ENCODE measurements at regions not wholly inside any gene's neighbourhood (a gene's known extent, or its start where the extent isn't known, plus 50 kb on each side); places are given as distances from the start of the nearest gene placed in this dataset.

- DNase-seq (ENCODE audit: low read depth), result peak; percentile 68
- Histone ChIP-seq H3K4me3 (ENCODE audit: insufficient read depth, low read depth, low read length) (peak overlapping the region; percentile 72), H4K20me1 (ENCODE audit: insufficient read depth, low read length) (no peaks in the 10 kb centered on the region), H3K36me3 (ENCODE audit: insufficient read depth, low read length) (no peaks in the 10 kb centered on the region), H3K4me2 (ENCODE audit: low read length) (peak overlapping the region; percentile 99), H3K9ac (ENCODE audit: low read length) (peak overlapping the region; percentile 74), H3K9me3 (ENCODE audit: insufficient read depth, low read depth, low read length) (no peaks in the 10 kb centered on the region), H3K4me1 (ENCODE audit: insufficient read depth, low read length) (peaks cover 5% of the 10 kb centered on the region), H2AFZ (ENCODE audit: low read depth, low read length) (peak overlapping the region; percentile 93), H3K27ac (ENCODE audit: low read depth, low read length) (peak overlapping the region; percentile 47), H3K27me3 (ENCODE audit: insufficient read depth, low read length) (no peaks in the 10 kb centered on the region), H3K79me2 (ENCODE audit: insufficient read depth, low read length) (no peaks in the 10 kb centered on the region)
- Mint-ChIP-seq H3K27ac (ENCODE audit: unreplicated experiment) (peak overlapping the region; percentile 59), H3K9me3 (ENCODE audit: unreplicated experiment) (peaks cover 2% of the 10 kb centered on the region), H3K27me3 (ENCODE audit: low read depth, unreplicated experiment) (peaks cover 13% of the 10 kb centered on the region), H3K4me1 (ENCODE audit: low read depth, unreplicated experiment) (no peaks in the 10 kb centered on the region), H3K4me3 (ENCODE audit: unreplicated experiment) (peak overlapping the region; percentile 93), H3K36me3 (ENCODE audit: low read depth, unreplicated experiment) (no peaks in the 10 kb centered on the region)
- FAIRE-seq, result no peak
- TF ChIP-seq CTCF (IDR thresholded peaks at IDR 0.05; ENCODE audit: insufficient read depth, low read depth, low read length) (no peak), EZH2 (IDR thresholded peaks at IDR 0.05; ENCODE audit: insufficient read depth, low read length) (no peak)
Observed at GRCh38 chr3:168249550-168250414, 154.1 kb upstream of the GOLIM4 start.

- Histone ChIP-seq H3K27ac (ENCODE audit: low read depth, low read length) (peak overlapping the region; percentile 47), H3K4me1 (ENCODE audit: insufficient read depth, low read length) (peaks cover 5% of the 10 kb centered on the region), H4K20me1 (ENCODE audit: insufficient read depth, low read length) (no peaks in the 10 kb centered on the region), H3K9me3 (ENCODE audit: insufficient read depth, low read depth, low read length) (no peaks in the 10 kb centered on the region), H3K4me3 (ENCODE audit: insufficient read depth, low read depth, low read length) (peak overlapping the region; percentile 72), H3K36me3 (ENCODE audit: insufficient read depth, low read length) (no peaks in the 10 kb centered on the region), H3K27me3 (ENCODE audit: insufficient read depth, low read length) (no peaks in the 10 kb centered on the region), H3K79me2 (ENCODE audit: insufficient read depth, low read length) (no peaks in the 10 kb centered on the region), H3K9ac (ENCODE audit: low read length) (peak overlapping the region; percentile 74), H3K4me2 (ENCODE audit: low read length) (peak overlapping the region; percentile 99), H2AFZ (ENCODE audit: low read depth, low read length) (peak overlapping the region; percentile 93)
- H3K4me1 Mint-ChIP-seq (ENCODE audit: low read depth, unreplicated experiment), result no peaks in the 10 kb centered on the region
- H3K27ac Mint-ChIP-seq (ENCODE audit: unreplicated experiment), result no peak overlapping the region
- DNase-seq (ENCODE audit: low read depth) (peak; percentile 11), FAIRE-seq (no peak)
- H3K4me3 Mint-ChIP-seq (ENCODE audit: unreplicated experiment), result peak overlapping the region; percentile 93
- H3K36me3 Mint-ChIP-seq (ENCODE audit: low read depth, unreplicated experiment), result no peaks in the 10 kb centered on the region
- no peaks in the 10 kb centered on the region for H3K9me3 Mint-ChIP-seq (ENCODE audit: unreplicated experiment)
- peaks cover 13% of the 10 kb centered on the region for H3K27me3 Mint-ChIP-seq (ENCODE audit: low read depth, unreplicated experiment)
- TF ChIP-seq CTCF (IDR thresholded peaks at IDR 0.05; ENCODE audit: insufficient read depth, low read depth, low read length) (no peak), EZH2 (IDR thresholded peaks at IDR 0.05; ENCODE audit: insufficient read depth, low read length) (no peak)
Observed at GRCh38 chr3:168249205-168249549, 153.5 kb upstream of the GOLIM4 start.
